Activated CD4-positive, alpha-beta T cell treated with anti-CD3 and anti-CD28 coated beads, Interleukin-2, Interleukin-4, amounts not matched to agents 100 ng/mL and 50 ng/mL, durations not matched to agents 16 hours and 8 hours (primary cell): ENCODE measurements at regions not wholly inside any gene's neighbourhood (a gene's known extent, or its start where the extent isn't known, plus 50 kb on each side); places are given as distances from the start of the nearest gene placed in this dataset.
"Not testable (repeated sequence)": the region's sequence is repeated elsewhere in the genome, so short reads cannot be mapped to it uniquely, and the experiment has no call there.

Experiments used
- DNase-seq: peaks from one replicate; pipeline ENCODE4 v3.0.0-alpha.2; 2020; ENCODE audit warnings: low spot score

DNA sequence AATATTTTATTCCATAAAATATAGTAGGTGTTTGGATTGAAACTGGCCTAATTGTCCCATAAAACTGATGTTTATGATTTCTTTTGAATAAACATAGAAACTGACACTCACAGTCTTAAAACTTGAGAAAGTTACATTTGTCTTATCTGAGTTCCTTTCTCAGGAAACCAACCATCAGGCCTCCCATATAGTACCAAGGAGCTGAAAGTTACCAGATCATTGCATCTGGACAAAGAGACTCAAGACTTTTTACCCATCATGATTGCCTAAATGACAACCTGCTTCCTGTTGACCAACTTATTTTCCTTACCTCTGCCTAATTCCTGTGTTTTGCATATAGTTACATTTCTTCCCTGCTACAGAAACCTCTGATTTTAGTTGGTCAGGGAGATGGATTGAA is 137.0 kb upstream of the XPO1 start:
- no peak for DNase-seq

DNA sequence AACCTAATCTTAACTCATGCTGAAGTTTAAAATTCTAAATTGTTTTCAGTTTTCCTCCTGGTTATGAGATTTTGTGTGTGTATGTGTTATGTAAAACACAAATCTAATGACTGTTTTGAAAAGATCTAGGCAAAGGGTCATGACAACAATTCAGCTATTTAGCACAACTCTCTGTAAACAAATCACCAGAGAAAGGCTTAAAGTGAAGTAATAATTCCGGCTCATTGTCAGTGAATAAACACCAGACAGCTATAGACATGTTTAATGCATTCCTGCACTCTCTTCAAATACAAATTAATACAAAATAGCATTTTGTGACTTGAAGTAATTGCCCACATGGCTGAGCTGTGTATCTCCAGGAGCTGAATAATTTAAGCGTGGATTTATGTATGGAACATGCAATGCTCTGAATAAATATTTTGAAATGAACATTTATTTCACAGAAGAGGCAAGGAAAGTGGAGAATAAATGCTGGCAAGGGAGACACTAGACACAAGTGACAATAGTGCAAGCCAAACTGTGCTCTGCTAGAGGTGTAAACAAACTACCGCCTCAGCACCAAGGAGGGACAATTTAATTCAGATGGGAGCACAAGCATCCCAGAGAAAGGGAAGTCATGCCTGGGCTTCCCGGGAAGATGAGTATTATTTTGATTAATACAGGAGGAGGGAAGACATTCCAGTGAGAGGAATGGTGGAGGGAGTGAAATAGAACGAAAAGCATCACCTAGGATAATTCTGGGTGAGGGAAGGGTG is 133.6 kb upstream of the XPO1 start:
- DNase-seq = no peak

DNA sequence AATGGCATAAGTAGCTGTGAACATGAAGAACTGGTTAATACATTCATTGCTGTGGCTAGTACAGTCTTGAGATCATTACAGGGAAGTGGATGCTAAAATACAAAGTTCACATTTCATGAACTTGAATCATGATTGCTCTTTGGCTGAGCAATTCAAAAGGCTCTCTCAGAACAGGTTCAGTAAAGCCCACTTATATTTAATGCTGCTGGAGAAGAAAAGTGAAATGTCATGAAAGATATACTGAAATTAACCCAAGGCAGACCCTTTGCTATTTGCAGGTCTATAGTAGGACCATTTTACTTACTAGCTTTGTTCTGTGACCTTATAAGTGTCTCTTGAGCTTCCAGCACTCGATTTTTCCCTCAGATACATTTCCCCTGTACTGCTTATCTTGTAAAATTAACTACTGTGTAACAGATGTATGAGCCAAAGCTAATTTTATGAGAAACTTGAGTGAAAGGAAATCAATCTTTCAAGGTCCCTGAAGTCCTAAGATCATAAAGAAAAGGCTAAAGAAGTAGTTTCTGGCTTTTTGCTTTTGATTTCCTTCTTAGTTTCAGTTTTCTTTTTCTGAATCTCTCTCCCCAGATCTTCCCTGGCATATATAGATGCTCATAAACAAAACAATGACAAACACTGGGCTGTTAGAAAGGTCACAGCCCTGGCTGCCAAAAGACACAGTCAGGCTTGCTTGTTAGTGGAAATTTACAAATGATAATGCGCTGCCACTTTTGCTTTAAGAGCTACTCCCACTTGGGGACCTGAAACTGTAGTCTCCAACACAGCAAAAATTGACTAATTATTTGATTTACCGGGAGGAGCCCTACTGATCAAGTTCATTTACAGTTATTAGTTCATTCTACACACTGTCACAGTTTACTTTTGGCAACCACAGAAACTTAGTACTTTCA is 132.7 kb upstream of the XPO1 start:
- peak; percentile 25 for DNase-seq

DNA sequence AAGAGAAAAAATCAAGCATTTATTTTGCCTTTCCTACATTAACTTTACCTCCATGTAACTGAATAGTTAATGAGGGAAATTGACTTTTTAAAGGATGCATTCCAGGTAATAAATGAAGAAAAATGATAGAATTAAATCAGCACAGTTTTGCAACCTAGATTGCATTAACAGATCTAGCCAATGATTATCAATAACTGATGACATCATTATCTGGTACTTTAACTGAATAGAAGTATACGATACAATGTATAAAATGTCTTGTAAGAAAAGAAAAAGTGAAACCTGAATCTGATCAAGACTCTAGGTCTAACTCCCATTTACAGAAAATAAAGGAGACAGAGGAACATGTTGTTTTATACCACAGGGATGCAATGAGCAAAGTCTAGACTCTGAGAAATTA is 126.0 kb upstream of the XPO1 start:
- no peak for DNase-seq

DNA sequence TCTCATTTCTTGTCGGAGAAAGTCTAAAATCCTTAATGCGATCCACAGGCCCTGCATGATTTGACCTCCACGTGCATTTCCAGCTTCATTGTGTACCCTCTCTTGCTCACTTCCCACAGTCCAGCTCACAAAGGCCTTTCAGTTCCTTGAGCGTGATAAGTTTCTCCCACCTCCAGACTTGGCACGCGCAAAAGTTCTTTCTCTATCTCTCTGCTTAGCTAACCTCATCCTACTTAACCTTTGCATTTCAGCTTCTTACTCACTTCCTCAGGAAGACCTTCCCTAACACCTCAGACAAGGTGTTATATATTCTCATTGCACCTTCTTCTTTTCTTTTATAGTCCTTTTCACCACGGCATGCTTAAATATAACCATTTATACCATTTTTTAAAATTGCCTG is 124.8 kb upstream of the XPO1 start:
- DNase-seq = no peak

DNA sequence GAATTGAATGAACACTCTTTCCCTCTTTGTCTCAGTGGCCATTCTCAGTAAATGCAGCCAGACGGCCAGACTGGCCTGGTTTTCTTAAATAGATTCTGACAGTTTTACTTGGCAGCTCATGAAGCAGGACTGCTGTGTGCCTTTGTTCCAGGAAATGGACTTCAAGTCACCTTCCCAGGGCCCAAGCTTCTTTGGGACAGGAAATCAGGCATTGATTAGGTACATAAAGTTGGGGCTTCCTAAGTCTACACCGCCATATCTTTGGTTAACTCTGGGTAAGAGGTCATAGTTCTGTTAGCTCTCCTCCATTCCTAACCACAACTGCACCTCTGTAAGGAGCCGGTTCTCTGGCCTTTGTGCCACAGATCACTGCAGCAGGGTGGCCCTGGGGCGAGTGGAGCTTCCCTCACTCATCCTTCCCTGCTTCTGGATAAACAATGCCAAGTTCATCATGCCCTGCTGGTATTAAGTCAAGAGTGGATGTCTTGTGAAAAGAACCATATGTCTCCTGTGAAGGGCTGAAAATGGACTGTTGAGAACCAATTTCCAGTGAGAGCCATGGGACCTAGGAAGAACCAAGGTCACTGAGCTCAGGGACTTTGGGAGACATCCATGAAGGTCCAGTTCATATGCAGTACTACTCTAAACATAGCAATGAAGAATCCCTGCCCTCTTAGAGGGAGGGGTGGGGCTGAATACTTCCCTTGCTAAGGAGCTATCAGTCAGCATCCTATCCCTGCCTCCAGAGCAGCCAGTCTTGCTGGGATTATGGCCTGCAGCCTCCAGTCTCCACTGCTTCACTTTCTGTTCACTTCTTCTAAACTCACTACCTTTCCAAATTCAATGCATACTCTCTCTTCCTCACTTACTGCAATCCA is 122.6 kb upstream of the XPO1 start:
- no peak for DNase-seq

DNA sequence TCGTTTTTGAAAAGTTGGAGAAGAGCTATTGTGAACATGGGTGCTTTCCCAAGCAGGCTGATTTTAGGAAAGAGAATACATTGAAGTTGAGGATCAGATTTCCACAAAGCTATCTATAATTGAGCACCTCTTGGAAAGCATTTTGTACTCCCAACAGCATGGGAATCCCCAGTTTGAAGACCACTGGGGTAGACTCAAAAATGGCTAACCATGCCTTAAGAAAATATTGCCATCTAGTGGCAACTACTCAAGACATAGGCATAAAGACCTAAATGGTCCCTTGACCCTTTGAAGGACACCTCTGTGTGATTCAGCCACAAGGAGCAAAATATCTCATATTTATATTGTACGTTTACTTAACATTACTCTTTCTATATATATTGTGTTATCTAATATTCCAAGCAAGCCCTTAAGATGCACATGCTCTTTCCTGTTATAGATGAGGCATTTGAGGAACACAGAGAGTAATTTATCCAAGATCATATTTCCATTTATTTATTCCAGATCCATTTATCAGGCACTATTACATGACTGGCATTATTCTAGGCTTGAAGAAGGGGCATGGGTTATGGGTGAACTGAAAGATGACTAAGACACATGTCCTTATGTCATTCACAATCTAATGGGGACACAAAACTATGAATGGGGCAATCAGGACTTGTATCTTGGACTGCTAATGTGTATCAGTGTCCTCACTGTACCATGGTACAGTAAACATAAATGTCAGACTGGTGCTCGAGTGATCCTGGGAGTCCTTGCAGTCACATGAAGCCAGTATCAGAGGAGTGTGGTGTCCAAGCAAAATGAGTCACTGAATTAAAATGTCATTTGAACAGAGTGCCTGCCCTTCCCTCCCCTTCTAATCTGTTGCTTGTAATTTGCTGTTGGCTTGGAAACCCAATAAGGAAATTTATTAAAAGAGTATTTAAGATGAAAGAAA is 121.0 kb upstream of the XPO1 start:
- DNase-seq = no peak

DNA sequence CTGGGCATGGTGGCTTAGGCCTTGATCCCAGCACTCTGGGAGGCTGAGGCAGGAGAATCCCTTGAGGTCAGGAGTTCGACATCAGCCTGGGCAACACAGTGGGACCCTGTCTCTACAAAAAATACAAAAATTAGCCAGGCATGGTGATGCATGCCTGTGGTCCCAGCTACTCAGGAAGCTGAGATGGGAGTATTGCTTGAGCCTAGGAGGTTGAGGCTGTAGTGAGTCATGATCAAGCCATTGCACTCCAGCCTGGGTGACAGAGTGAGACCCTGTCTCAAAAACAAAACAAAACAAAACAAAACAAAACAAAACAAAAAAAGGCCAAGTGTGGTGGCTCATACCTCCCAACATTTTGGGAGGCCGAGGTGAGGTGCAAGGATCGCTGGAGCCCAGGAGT is 111.8 kb upstream of the XPO1 start:
- DNase-seq = not testable (repeated sequence)

DNA sequence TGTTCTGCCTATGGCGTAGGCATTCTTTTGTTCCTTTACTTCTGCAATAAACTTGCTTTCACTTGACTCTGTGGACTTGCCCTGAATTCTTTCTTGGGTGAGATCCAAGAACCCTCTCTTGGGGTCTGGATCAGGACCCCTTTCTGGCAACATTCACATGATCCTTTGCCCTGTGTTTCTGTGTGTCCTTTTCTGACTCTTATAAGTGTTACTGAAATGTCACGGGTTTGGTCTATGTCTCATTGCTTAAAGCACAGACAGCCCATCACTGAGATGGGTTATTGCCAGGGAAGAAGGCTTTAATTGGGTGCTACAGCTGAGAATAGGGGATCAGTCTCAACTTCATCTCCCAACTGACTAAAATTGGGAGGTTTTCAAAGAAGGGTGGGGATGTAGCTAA is 110.9 kb upstream of the XPO1 start:
- no peak for DNase-seq

DNA sequence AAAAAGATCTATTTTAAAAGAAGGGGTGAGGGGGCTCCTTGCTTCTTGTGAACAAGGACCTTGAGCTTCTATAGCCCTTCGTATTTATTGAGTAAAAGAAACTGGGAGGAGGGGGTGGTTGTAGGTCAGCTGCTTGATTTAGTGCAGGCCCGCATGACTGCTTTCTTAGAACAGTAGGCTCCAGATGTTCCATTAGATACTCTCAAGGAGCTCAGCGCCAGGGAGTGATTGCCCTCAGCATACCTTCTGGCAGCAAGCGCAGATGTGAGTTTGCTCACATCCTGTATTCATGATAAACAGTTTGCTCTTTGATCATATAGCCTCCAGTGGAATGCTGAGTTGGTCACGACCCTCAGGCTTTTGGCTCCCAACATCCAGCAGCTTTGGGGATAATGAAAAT is 108.9 kb upstream of the XPO1 start:
- DNase-seq = no peak

DNA sequence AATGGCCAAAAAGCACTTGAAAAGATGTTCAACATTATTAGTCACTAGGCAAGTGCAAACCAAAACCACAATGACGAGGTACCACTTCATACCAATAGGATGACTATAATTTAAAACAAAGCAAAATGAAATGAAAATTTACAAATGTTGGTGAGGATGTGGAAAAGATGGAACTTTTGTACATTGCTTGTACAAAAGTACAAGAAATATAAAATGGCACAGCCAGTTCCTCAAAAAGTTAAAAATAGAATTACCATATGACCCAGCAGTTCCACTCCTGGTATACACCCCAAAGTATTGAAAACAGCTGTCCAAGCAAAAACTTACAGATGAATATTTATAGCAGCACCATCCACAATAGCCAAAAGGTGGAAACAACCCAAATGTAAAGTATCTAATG is 107.8 kb upstream of the XPO1 start:
- no peak for DNase-seq

DNA sequence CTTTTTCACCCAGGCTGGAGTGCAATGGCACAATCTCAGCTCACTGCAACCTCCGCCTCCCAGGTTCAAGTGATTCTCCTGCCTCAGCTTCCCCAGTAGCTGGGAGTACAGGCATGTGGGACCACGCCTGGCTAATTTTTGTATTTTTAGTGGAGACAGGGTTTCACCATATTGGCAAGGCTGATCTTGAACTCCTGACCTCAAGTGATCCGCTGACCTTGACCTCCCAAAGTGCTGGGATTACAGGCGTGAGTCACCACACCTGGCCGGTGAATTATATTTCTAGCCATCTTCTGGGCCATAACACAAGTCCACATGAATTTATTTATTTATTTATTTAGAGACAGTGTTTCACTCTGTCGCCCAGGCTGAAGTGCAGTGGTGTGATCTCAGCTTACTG is 105.0 kb upstream of the XPO1 start:
- not testable (repeated sequence) for DNase-seq

DNA sequence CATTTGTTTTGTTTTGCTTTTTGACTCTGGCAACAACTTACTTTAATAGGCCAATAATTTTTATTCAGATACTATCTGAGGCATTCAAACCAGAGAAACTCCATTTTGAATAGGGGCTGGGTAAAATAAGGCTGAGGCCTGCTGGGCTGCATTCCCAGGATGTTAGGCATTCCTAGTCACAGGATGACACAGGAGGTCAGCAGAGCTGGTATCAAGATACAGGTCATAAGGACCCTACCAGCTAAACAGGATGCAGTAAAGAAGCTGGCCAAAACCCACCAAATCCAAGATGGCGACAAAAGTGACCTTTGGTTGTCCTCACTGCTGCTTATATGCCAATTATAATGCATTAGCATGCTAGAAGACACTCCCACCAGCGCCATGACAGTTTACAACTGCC is 102.2 kb upstream of the XPO1 start:
- no peak for DNase-seq

DNA sequence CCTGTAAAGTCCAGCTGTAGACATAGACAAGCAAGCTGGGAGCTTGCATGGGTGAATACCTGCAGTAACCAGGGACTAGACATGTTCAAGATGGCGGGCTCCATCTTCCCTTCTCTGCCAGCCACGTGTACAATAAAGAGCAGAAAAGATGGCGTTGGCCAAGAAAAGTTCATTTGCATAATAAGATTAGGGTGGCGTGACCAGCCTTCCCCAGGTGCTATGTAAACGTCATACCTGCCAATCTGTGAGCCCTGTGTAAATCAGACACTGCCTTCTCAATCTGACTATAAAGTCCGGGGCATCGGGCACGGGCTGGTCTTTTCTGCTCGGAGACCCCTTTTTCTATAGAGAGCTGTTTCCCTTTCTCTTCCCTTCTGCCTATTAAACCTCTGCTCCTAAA is 101.6 kb upstream of the XPO1 start:
- DNase-seq = no peak

DNA sequence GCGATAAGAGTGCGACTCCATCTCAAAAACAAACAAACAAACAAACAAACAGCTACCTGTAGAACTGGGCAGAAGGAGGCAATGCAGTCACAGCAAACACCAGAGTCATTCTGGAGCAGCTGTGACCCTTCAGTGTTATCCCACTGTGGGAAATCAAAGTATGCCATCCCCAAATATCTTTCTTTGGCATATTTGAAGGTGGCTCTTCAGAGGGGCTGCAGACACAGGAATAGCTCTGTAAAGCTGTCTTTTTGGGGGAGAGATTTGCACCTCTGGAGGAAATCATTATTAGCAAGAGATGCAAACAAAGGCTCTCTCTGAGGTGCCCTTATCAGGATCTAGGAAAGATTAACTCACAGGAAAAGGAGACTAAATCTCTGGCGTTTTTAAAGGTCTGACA is 98.5 kb upstream of the XPO1 start:
- DNase-seq = no peak

DNA sequence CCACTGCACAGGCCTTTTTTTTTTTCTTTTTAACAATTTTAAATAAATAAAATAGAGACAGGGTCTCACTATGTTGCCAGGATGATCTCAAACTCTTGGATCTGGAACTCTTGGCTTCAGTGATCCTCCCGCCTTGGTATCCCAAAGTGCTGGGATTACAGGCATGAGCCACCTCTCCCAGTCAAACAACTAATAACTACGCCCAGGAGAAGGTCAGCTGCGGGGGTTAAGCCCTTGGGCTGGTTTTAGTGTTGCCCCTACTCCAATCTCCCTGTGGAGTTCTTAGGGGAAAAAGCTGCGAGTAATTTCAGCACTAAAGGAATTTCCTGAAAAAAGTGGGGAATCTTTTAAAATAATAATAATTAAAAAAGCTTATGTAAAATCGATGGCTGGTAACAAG is 96.4 kb upstream of the XPO1 start:
- DNase-seq = no peak

DNA sequence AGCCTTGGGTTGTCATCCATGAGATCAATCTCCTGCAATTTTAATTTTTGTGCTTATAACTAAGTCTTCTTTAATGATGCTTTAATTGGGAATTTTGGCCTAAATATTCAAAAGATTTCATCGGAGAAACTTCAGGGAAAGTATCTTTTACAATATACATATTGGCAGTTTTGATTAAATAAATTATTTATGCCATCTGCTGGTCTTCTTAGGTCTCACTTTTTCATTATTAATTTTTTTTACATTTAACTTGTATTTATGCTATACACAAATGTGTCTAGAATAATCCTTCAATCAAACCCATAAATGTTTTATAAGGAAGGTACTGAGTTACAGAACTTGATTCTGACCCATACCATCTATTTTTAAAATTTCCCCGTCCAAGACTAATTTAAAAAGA is 95.1 kb upstream of the XPO1 start:
- DNase-seq = no peak

DNA sequence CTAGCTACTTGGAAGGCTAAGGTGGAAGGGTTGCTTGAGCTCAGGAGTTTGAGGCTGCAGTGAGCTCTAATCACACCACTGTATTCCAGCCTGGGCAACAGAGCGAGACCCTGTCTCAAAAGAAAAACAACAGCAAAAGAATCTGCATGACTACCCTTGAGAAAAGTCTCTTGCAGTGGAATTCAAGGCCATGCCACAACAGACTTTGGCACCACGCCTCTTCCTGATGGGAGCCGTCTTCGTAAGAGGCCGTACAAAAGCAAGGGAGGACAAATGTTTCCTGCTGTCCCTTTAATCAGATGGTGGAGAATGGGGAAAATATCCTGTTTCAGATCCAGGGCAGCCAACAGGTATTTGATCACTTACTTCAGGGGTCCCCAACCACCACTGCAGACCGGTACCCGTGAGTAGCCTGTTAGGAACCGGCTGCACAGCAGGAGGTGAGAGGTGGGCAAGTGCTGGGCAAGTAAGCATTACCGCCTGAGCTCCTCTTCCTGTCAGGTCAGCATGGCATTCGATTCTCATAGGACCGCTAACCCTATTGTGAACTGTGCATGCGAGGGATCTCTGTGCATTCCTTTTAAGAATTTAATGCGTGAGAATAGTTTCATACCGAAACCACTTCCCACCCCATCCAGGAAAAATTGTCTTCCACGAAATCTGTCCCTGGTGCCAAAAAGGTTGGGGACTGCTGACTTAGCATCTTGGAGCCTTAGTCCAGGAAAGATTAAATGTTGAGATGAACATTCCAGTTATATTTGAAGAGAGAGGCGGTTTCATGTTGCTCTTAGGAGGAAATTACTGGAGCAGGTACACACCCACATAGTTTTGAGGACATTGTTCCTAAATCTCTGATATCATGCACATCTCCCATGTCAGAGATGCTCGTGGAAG is 94.4 kb upstream of the XPO1 start:
- no peak for DNase-seq

DNA sequence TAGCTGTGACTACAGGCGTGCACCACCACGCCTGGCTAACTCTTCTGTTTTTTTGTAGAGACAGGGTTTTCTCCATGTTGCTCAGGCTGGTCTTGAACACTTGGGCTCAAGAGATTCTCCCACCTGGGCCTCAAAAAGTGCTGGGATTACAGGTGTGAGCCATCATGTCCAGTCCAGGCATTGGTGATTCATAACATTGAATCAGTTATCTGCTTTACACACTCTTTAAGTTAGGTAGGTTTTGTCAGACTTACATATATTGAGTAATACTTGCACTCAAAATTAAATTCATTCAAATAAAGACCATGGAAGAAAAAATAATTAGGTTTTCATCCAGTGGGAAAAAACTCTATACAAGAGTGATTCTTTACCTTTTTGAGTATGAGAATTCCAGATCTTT is 93.2 kb upstream of the XPO1 start:
- no peak for DNase-seq

DNA sequence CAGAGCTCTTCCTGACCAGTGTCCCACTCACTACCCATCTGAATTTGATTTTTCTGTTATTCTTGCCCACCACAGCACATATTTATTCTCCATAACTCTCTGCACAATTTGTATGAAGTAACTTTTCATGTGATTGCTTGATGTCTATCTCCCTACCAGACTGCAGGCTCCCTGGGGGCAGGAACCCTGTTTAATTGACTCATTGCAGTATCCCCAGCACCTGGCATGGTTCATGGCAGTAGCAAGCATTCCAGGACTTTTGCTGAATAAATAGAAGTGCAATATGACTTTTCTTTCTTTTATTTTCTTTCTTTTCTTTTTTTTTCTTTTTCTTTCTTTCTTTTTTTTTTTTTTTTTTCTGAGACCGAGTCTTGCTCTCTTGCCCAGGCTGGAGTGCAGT is 88.7 kb upstream of the XPO1 start:
- DNase-seq = no peak
